WTC11 (cell line): ENCODE measurements at regions not wholly inside any gene's neighbourhood (a gene's known extent, or its start where the extent isn't known, plus 50 kb on each side); places are given as distances from the start of the nearest gene placed in this dataset.

Experiments
- ATF2 ChIP-seq: sonication (generic); formaldehyde crosslinking; IDR thresholded peaks from 2 replicates; pipeline ENCODE4 v1.8.1; 2022; ENCODE audit warnings: low read depth, missing genetic modification reagents, borderline replicate concordance
- CDX4 ChIP-seq: fragments of 250-450 bp; sonication (Bioruptor Pico); IDR thresholded peaks from 2 replicates; pipeline ENCODE4 v1.9.0; 2021; ENCODE audit warnings: moderate library complexity, mild to moderate bottlenecking, inconsistent platforms, borderline replicate concordance
- CREM ChIP-seq: sonication (generic); formaldehyde crosslinking; IDR thresholded peaks from 2 replicates; pipeline ENCODE4 v1.8.1; 2022; ENCODE audit warnings: mild to moderate bottlenecking, missing genetic modification reagents, moderate library complexity
- CTCF ChIP-seq: fragments of 200-600 bp; IDR thresholded peaks from 2 replicates; pipeline ENCODE4 v1.8.0; 2022; ENCODE audit warnings: antibody characterized with exemption
- ELF4 ChIP-seq: sonication (generic); formaldehyde crosslinking; IDR thresholded peaks from 2 replicates; pipeline ENCODE4 v1.8.1; 2022; ENCODE audit warnings: low read depth, mild to moderate bottlenecking, moderate library complexity, missing genetic modification reagents
- JUN ChIP-seq: sonication (generic); formaldehyde crosslinking; IDR thresholded peaks from 2 replicates; pipeline ENCODE4 v1.8.0; 2023; ENCODE audit warnings: mild to moderate bottlenecking, missing genetic modification reagents
- NFYB ChIP-seq: sonication (generic); formaldehyde crosslinking; conservative IDR thresholded peaks from 2 replicates; pipeline ENCODE4 v1.8.0; 2022; ENCODE audit warnings: low read depth, missing genetic modification reagents
- NR2C2 ChIP-seq: sonication (generic); formaldehyde crosslinking; IDR thresholded peaks from 2 replicates; pipeline ENCODE4 v1.8.0; 2022; ENCODE audit warnings: mild to moderate bottlenecking, missing genetic modification reagents
- PREB ChIP-seq: sonication (generic); formaldehyde crosslinking; IDR thresholded peaks from 2 replicates; pipeline ENCODE4 v1.8.1; 2022; ENCODE audit warnings: mild to moderate bottlenecking, missing genetic modification reagents, moderate library complexity, borderline replicate concordance
- SMAD3 ChIP-seq: sonication (generic); formaldehyde crosslinking; IDR thresholded peaks from 2 replicates; pipeline ENCODE4 v1.8.0; 2022; ENCODE audit warnings: missing genetic modification reagents, mild to moderate bottlenecking, borderline replicate concordance
- USF1 ChIP-seq: sonication (generic); formaldehyde crosslinking; IDR thresholded peaks from 2 replicates; pipeline ENCODE4 v1.8.0; 2022; ENCODE audit warnings: mild to moderate bottlenecking, missing genetic modification reagents
- ZBTB43 ChIP-seq: sonication (generic); formaldehyde crosslinking; IDR thresholded peaks from 2 replicates; pipeline ENCODE4 v1.8.1; 2023; ENCODE audit warnings: mild to moderate bottlenecking, missing genetic modification reagents
- ZNF416 ChIP-seq: fragments of 250-450 bp; sonication (Bioruptor Pico); IDR thresholded peaks from 2 replicates; pipeline ENCODE4 v1.9.0; 2021; ENCODE audit warnings: mild to moderate bottlenecking, inconsistent platforms

GRCh38 chr7:66558660-66559465 lies 69.8 kb upstream of the KCTD7 start:
- TF ChIP-seq NFYB (CRISPR knock-in tag) = no peak
- TF ChIP-seq PREB = no peak
- TF ChIP-seq SMAD3 = no peak
- TF ChIP-seq CDX4 (CRISPR knock-in tag) = no peak
- no peak for TF ChIP-seq ZBTB43 (CRISPR knock-in tag)
- TF ChIP-seq NR2C2 (CRISPR knock-in tag) = no peak
- no peak for TF ChIP-seq CTCF
- no peak for TF ChIP-seq ATF2 (CRISPR knock-in tag)
- no peak for TF ChIP-seq CREM (CRISPR knock-in tag)
- TF ChIP-seq JUN (CRISPR knock-in tag) = no peak
- TF ChIP-seq USF1 (CRISPR knock-in tag) = no peak
- no peak for TF ChIP-seq ZNF416 (CRISPR knock-in tag)
- no peak for TF ChIP-seq ELF4 (CRISPR knock-in tag)
